Right lobe of liver (tissue), 6 donors: ENCODE measurements at regions not wholly inside any gene's neighbourhood (a gene's known extent, or its start where the extent isn't known, plus 50 kb on each side); places are given as distances from the start of the nearest gene placed in this dataset.

ENCODE experiments used
- ATAC-seq, 4 donors: fragments of 200-7000 bp; cut with Tn5 transposase; one replicate each; pipeline ENCODE4 v1.9.1; 2020; ENCODE audit warnings: mild to moderate bottlenecking in 4 of 4, moderate library complexity in 4 of 4
- DNase-seq, 3 donors: peaks; one replicate each; pipeline ENCODE4 v3.0.0-alpha.2; 2020
- H3K27ac ChIP-seq, 3 donors: fragments of 200-600 bp; one replicate each; pipeline ENCODE4 v1.8.0; 2022
- H3K27me3 ChIP-seq, 2 donors: fragments of 200-600 bp; one replicate each; pipeline ENCODE4 v1.8.0; 2022
- H3K36me3 ChIP-seq, 4 donors: fragments of 200-600 bp; sonication (generic) in 1 of 4; one replicate each; pipeline versions ENCODE4 v1.5.1 to v1.8.0; 2017 to 2022; ENCODE audit warnings: control low read depth in 1 of 4
- H3K4me1 ChIP-seq, 4 donors: fragments of 200-600 bp; sonication (generic) in 1 of 4; one replicate each; pipeline versions ENCODE4 v1.5.1 to v1.8.0; 2017 to 2022; ENCODE audit warnings: control low read depth in 1 of 4
- H3K4me3 ChIP-seq, 3 donors: fragments of 200-600 bp; one replicate each; pipeline ENCODE4 v1.8.0; 2022
- H3K9me3 ChIP-seq, 4 donors: fragments of 200-600 bp; sonication (generic) in 1 of 4; one replicate each; pipeline versions ENCODE4 v1.5.1 to v1.8.0; 2017 to 2022; ENCODE audit warnings: control low read depth in 1 of 4
- POLR2A ChIP-seq: fragments of 450-650 bp; IDR thresholded peaks from one replicate; pipeline ENCODE4 v1.6.1; 2017; ENCODE audit warnings: antibody characterized with exemption, mild to moderate bottlenecking
- WGBS: methylation state at CpG from one replicate; pipeline ENCODE4 v1.1.6; 2018; ENCODE audit warnings: low coverage, low lambda C conversion rate; ENCODE audit not compliant: insufficient coverage; ENCODE audit errors: missing lambda C conversion rate; 5-methylcytosine and 5-hydroxymethylcytosine counted together
- intact Hi-C, 2 donors: fragments of 100-400 bp; cut with DNase I; formaldehyde crosslinking; loops; one replicate each; pipeline versions ENCODE4 v1.11.2 to v1.14.1; 2022
- TF ChIP-seq, protein P1 (sequence below), 4 donors: fragments of 200-600 bp in 3 of 4; fragments of 450-650 bp in 1 of 4; IDR thresholded peaks; one replicate each; pipeline versions ENCODE4 v1.5.1 to v1.8.0; 2016 to 2022; ENCODE audit warnings: antibody characterized with exemption in 4 of 4, mild to moderate bottlenecking in 2 of 4
- donor health status: DM: no; HTN: yes; CAD: no.
- donor health status: DM: no; HTN: no; CAD: no.
- donor health status: DM: no; HTN: no; CAD: no.
- donor health status: DM: no; HTN: yes; CAD: no.
- donor health status: DM: no; HTN: yes; CAD: no.

DNA sequence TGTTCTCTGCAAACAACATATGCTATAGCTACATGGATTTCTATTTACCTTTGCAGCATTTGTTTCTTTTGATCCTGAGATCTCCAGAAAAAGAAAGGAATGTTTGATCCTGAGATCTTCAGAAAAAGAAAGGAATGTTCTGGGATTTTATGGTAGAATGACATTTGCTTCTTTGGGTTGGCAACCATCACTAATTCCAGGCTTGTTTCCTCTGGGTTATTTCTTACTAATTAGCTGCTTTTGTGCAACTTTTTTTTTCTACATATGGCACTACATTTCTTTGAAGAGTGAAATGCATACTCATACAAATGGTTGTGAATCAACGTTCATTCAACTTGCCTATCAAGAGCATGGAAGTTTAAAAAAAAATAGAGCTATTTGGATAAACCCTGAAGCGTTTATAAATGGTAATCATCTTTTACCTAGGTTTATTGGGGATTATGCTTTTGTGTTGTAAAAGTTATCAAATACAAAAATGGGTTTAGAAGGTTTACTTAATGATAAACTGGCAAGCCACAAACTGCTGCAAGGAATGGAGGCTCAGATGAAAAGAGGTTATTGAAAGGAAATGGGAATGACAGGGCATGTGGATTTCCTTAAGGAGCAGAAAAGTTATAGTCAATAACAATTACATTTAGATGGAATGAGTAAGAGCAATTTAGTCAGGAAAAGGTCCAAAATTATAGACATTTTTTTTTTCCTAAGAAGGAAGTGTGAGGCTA, 95.6 kb upstream of the PCDH18 start:
- DNase-seq, result no peak
- intact Hi-C loops, result no loop called here
- ATAC-seq, result no peak
- TF ChIP-seq, protein P1, sequence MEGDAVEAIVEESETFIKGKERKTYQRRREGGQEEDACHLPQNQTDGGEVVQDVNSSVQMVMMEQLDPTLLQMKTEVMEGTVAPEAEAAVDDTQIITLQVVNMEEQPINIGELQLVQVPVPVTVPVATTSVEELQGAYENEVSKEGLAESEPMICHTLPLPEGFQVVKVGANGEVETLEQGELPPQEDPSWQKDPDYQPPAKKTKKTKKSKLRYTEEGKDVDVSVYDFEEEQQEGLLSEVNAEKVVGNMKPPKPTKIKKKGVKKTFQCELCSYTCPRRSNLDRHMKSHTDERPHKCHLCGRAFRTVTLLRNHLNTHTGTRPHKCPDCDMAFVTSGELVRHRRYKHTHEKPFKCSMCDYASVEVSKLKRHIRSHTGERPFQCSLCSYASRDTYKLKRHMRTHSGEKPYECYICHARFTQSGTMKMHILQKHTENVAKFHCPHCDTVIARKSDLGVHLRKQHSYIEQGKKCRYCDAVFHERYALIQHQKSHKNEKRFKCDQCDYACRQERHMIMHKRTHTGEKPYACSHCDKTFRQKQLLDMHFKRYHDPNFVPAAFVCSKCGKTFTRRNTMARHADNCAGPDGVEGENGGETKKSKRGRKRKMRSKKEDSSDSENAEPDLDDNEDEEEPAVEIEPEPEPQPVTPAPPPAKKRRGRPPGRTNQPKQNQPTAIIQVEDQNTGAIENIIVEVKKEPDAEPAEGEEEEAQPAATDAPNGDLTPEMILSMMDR (IDR thresholded peaks at IDR 0.05), result no peak
- TF ChIP-seq POLR2A, result no peak
- Histone ChIP-seq H3K27ac (no peak overlapping the region), H3K9me3 (no peaks in the 10 kb centered on the region), H3K4me3 (no peak overlapping the region), H3K36me3 (no peaks in the 10 kb centered on the region), H3K27me3 (no peaks in the 10 kb centered on the region), H3K4me1 (no peaks in the 10 kb centered on the region)
- WGBS, result 30% methylated on average over 2 of the region's 2 CpGs

DNA sequence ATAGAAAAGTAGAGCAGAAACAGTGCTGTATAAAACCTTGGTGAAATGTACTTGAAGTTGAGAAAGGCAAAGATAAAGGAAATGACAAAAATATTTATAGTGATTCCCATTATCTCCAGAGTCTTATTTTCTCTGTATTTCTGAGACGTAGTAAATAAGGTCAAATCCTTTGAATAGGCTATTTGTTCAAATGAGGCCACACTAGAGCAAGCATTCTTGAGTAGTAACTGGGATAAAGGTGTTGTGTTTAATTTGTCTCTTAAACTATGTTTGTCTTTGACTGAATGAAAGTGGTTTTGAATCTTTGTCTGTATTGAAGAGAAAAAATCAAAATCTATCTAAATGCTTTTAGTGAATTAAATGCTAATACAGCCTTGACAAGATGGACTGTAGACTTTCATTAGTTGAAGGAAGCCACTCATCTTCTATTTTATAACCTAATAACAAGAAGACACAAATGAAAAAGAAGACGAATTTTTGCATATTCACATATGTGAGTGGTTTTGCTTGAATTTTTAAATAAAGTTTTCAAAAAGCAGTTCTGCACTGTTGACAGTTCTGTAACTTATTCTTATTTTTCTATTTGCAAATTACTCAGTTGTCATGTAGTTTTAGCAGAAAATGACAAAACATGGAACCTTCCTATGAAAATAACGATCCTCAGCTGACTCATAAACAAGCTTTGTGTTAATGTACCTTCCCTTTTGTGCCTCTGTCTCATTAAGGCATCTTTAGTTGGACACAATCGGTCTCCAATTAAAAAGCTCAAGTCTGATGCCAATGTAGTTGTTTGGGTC, 94.8 kb upstream of the PCDH18 start:
- no peak overlapping the region for H3K4me3 ChIP-seq
- intact Hi-C loops, result no loop called here
- H3K9me3 ChIP-seq, result no peaks in the 10 kb centered on the region
- 41% methylated on average over 4 of the region's 4 CpGs for whole genome bisulfite sequencing
- no peaks in the 10 kb centered on the region for H3K27me3 ChIP-seq
- no peaks in the 10 kb centered on the region for H3K36me3 ChIP-seq
- TF ChIP-seq POLR2A, result no peak
- TF ChIP-seq, protein P1 (IDR thresholded peaks at IDR 0.05), result no peak
- H3K4me1 ChIP-seq, result no peaks in the 10 kb centered on the region
- DNase-seq (no peak), ATAC-seq (no peak)
- H3K27ac ChIP-seq, result no peak overlapping the region

DNA sequence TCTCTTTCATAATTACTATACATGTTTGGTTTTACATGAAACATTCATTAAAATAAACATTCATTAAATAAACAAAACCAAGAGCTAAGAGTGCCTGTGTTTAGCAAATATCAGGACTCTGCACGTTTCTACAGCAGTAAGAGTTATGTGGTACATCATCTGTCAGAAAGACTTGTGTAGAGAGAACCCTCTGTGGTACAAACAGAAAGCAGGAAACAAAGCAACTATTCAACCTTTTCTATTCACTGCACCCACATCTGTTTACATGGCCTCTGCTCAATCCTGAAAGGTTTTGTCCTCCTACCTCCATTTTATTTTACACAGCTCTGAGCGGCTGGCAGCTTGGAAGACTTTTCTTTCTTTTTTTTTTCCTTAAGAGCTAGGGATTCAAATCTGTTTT, 90.7 kb upstream of the PCDH18 start:
- no peaks in the 10 kb centered on the region for H3K4me1 ChIP-seq
- H3K9me3 ChIP-seq, result no peaks in the 10 kb centered on the region
- DNase-seq, result no peak
- H3K4me3 ChIP-seq, result no peak overlapping the region
- no peak for TF ChIP-seq POLR2A
- TF ChIP-seq, protein P1 (IDR thresholded peaks at IDR 0.05), result no peak
- intact Hi-C loops, result no loop called here
- no peak for ATAC-seq
- no peaks in the 10 kb centered on the region for H3K27me3 ChIP-seq
- no peak overlapping the region for H3K27ac ChIP-seq
- 12% methylated on average over 2 of the region's 2 CpGs for WGBS
- no peaks in the 10 kb centered on the region for H3K36me3 ChIP-seq

DNA sequence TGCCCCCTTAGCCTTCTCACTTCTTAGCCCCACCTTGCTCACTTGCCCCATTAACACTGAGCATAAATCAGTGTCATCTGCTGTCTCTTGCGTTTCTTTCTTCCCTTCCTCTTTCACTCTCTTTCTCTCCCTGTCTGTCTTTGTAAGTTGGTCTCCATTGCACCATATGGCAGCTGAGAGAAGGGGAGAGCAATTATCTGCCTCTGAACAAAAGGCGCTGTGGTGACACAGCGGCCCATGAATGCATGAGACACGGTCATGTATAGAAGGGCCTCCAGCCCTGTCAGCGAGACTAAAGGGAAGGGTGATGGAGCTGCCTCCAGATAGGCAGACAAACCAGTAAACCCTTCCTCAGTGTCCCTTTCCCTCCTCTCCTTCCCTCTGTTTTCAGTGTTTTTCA, 88.8 kb upstream of the PCDH18 start:
- Histone ChIP-seq H3K4me1 (no peaks in the 10 kb centered on the region), H3K36me3 (no peaks in the 10 kb centered on the region), H3K4me3 (no peak overlapping the region), H3K27ac (no peak overlapping the region), H3K27me3 (no peaks in the 10 kb centered on the region), H3K9me3 (no peaks in the 10 kb centered on the region)
- no peak for DNase-seq
- intact Hi-C loops, result no loop called here
- no peak for TF ChIP-seq POLR2A
- TF ChIP-seq, protein P1 (IDR thresholded peaks at IDR 0.05), result no peak
- WGBS, result 65% methylated on average over 5 of the region's 5 CpGs
- no peak for ATAC-seq
